Kidney (tissue), 13 donors: ENCODE measurements at regions not wholly inside any gene's neighbourhood (a gene's known extent, or its start where the extent isn't known, plus 50 kb on each side); places are given as distances from the start of the nearest gene placed in this dataset.

ENCODE experiments used
- DNase-seq, 5 donors: peaks; one replicate each; pipeline ENCODE4 v3.0.0-alpha.2; 2013 to 2020
- FAIRE-seq: peaks from 2 replicates; lab custom pipeline; 2012; peaks lifted over from hg19 to GRCh38; lab: Jason Lieb, UNC
- H3K27ac ChIP-seq, 2 donors: one replicate each; pipeline ENCODE4 v1.7.0; 2013; ENCODE audit warnings: low read depth in 2 of 2, low read length in 2 of 2, inconsistent platforms in 1 of 2
- H3K27me3 ChIP-seq: one replicate; pipeline ENCODE4 v1.7.1; 2013; ENCODE audit warnings: low read length, inconsistent platforms; ENCODE audit not compliant: control insufficient read depth, insufficient read depth
- H3K36me3 ChIP-seq, 3 donors: one replicate each; pipeline versions ENCODE4 v1.7.0 to v1.7.1; 2013; ENCODE audit warnings: low read length in 3 of 3, control low read depth in 1 of 3, inconsistent platforms in 1 of 3; ENCODE audit not compliant: insufficient read depth in 3 of 3, control insufficient read depth in 2 of 3
- H3K4me1 ChIP-seq, 3 donors: one replicate each; pipeline versions ENCODE4 v1.7.0 to v1.7.1; 2013; ENCODE audit warnings: low read length in 3 of 3, inconsistent platforms in 1 of 3, low read depth in 1 of 3; ENCODE audit not compliant: control insufficient read depth in 2 of 3, insufficient read depth in 2 of 3
- H3K4me3 ChIP-seq, 3 donors: one replicate each; pipeline versions ENCODE4 v1.7.0 to v1.8.1; 2013; ENCODE audit warnings: low read length in 3 of 3, control low read depth in 1 of 3, inconsistent platforms in 1 of 3
- H3K9ac ChIP-seq, 3 donors: one replicate each; pipeline versions ENCODE4 v1.7.0 to v1.7.1; 2013; ENCODE audit warnings: low read length in 3 of 3, control low read depth in 1 of 3, inconsistent platforms in 1 of 3
- H3K9me3 ChIP-seq, 3 donors: one replicate each; pipeline versions ENCODE4 v1.7.0 to v1.7.1; 2013; ENCODE audit warnings: low read length in 3 of 3, control low read depth in 1 of 3, inconsistent platforms in 1 of 3; ENCODE audit not compliant: control insufficient read depth in 2 of 3, insufficient read depth in 1 of 3
- CTCF ChIP-seq: IDR thresholded peaks from 3 replicates; pipeline ENCODE4 v1.5.1; 2012; ENCODE audit warnings: mild to moderate bottlenecking, moderate library complexity, borderline replicate concordance; ENCODE audit not compliant: insufficient read depth; ENCODE audit errors: extremely low read depth
- intact Hi-C: fragments of 100-400 bp; cut with DNase I; formaldehyde crosslinking; loops from one replicate; pipeline ENCODE4 v1.11.1; 2022
- donor health status: control.
- donor health status: control.
- donor health status: control.
- donor health status: control.
- donor health status: control.
- donor health status: DM: yes; HTN: yes; CAD: no.
- donor health status: Normal renal cell carcinoma (clear cell type).

GRCh38 chr16:76612497-76612896, 335.3 kb downstream of the CNTNAP4 start:
- H3K27me3 ChIP-seq: no peaks in the 10 kb centered on the region
- no peaks in the 10 kb centered on the region for H3K4me1 ChIP-seq
- H3K9me3 ChIP-seq: no peaks in the 10 kb centered on the region
- no peak overlapping the region for H3K4me3 ChIP-seq
- FAIRE-seq: no peak
- no peak for DNase-seq
- no peak for TF ChIP-seq CTCF
- H3K27ac ChIP-seq: no peak overlapping the region
- H3K36me3 ChIP-seq: no peaks in the 10 kb centered on the region
- intact Hi-C loops: no loop called here
- no peak overlapping the region for H3K9ac ChIP-seq

GRCh38 chr16:76614269-76614668, 337.1 kb downstream of the CNTNAP4 start:
- Histone ChIP-seq H3K9ac (no peak overlapping the region), H3K9me3 (no peaks in the 10 kb centered on the region), H3K27me3 (no peaks in the 10 kb centered on the region), H3K27ac (no peak overlapping the region), H3K4me1 (no peaks in the 10 kb centered on the region), H3K4me3 (no peak overlapping the region), H3K36me3 (no peaks in the 10 kb centered on the region)
- intact Hi-C loops: no loop called here
- TF ChIP-seq CTCF: no peak
- FAIRE-seq: no peak
- no peak for DNase-seq

GRCh38 chr16:76622876-76623275, 345.7 kb downstream of the CNTNAP4 start:
- TF ChIP-seq CTCF: no peak
- Histone ChIP-seq H3K9me3 (no peaks in the 10 kb centered on the region), H3K27me3 (no peaks in the 10 kb centered on the region), H3K4me3 (no peak overlapping the region), H3K36me3 (no peaks in the 10 kb centered on the region), H3K27ac (no peak overlapping the region), H3K9ac (no peak overlapping the region), H3K4me1 (no peaks in the 10 kb centered on the region)
- intact Hi-C loops: no loop called here
- no peak for DNase-seq
- no peak for FAIRE-seq
